NCI-H526 treated with DMSO at 0.1 percent for 48 hours (cell line): ENCODE measurements at regions not wholly inside any gene's neighbourhood (a gene's known extent, or its start where the extent isn't known, plus 50 kb on each side); places are given as distances from the start of the nearest gene placed in this dataset.

Source experiments
- DNase-seq: peaks from one replicate; lab custom pipeline; 2025; lab: John Stamatoyannopoulos, UW

- DNase-seq = no peak
These were observed 118.4 kb downstream of the CPZ start for GRCh38 chr4:8710946-8711345.

DNA sequence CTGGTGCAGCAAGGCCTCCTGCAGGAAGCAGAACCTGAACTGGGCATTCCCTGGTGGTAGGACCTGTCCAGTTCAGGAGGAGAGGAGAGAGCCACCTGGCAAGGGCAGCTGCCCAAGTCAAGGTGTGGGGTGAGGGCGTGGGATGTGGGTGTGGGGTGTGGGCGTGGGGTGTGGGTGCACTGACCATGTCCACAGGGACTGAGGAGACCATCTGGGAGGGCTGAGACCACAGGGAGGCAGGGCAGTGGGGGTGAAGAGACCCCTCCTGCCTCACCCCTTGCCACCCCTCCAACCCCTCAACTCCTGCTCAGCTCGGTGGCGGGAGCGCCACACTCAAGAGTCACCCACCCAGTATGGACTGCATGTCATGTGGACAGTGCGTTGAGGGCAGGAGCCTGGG is 117.9 kb downstream of the CPZ start:
- no peak for DNase-seq

DNA sequence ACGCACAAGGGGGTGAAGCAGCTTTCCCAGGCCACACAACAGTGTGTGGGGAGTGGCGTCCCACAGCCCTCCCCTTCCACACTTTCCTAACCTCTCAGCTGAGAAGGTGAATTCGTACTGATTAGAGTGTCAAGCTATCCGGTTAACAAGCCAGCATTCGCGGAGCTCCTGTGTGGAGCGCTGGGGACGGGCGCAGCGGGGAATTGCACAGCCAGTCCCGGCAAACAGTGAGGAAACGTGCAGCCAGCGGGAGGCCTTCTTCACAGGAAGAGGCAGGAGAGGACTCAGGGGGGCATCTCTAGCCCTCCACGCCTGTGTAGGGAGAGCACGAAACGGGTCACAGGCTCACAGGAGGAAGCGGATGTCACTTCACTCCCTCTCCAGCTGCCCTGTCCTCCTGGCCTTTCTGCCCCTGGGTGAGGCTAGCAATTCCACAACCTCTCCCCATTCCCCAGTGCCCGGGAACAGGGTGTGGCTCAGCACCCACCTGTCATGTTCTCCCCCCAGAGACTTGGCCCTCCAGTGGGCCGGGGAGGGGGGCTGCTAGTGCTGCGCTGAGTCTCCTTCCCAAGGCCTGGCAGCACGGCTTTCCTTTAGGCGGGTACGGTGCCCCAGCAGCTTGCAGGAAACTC is 117.3 kb downstream of the CPZ start:
- DNase-seq = no peak

DNA sequence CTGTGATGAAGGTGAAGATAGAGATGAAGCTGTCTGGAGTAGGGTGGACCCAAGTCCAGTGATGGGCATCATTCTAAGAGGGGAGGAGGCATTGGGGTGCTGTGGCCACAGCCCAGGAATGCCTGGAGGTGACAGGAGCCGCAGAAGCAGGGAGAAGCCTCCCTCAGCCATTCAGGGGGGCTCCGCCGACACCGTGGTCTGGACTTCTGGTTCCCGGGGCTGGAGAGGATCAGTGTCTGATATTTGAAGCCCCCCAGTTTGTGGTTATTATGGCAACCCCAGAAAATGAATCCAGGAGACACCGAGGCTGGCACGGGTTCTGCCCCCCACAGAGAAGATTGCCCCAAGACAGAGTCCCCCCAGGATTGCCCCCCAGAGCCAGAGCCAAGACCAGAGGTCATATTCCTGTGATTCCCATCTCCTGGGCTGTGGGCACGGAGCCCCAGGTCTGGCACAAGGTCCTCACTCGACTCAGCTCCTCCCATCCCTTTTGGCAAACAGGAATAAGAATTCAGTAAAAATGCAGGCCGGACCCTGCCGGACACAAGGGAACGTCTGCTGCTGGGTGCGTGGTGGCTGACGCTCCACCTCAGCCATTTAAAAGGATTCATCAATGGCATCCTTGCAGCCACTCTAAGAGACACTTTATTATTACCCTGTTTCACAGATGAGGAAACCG is 116.6 kb downstream of the CPZ start:
- DNase-seq = no peak

- no peak for DNase-seq
These were observed 115.9 kb downstream of the CPZ start for GRCh38 chr4:8708401-8709021.

DNA sequence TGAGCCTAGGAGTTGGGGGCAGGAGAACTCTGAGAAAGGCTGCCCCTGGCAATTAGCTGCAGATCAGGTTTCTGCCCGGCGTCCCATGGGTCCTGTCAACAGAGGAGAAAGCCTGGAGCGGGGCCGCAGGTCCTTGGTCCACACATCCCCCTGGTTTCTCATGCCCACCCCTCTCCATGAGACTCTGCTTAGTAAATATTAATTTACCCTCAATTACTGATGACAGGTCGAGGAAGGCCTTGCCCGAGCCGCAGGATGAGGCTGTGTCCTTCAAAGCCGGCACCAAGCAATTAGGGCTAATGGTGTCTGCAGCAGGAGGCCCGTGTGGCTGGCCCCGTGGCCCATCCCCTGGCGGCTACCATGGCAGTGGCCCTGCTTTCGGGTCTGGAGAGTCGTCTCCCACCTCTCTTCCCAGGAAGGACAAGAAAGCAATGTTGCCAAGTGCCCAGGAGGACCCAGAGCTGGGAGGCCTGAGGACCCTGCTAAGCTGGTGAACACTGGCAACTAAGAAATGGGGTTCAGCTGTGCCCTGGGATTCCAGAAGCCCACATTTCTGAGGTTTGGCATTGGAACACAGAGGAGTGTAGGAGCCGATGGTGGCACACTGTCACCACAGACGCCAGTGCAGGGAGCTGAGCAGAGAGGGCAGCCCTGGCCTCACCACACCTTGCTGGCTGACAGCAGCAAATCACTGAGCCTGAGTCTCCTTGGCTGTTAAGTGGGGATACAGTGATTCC is 114.6 kb downstream of the CPZ start:
- DNase-seq = no peak

DNA sequence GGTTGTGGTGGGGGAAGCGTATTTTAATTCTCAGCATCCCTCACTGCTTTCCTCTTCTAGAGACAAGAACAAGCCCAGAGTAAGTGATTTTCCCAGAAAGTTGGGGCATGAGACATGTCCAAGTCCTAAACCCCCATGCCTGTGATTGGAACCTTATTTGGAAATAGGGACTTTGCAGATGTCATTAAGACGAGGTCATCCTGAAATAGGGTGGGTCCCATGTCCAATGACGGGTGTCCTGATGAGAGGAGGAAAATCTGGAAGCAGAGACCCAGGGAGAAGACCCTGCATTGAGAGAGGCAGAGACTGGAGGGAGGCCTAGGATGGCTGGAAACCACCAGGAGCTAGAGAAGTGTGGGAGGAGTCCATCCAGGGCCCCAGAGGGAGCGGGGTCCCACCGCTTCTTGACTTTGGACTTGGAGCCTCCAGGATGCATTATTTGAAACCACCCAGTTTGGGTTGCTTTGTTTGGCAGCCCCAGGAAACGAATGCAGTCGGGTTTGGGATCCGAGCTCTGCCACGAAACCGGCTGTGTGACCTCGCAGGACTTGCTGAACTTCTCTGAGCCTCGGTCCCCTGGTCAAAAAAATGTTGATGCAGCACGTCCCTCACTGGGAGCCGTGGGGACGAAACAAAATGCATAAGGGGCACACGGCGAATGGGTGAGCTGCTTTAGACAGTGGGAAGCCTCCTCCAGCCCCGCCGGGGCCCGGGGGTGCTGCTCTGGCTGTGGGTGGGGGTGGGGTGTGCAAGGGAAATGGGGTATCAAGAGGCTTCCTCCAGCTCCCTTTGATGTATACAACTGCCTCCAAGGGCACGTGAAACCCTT is 113.9 kb downstream of the CPZ start:
- DNase-seq = no peak

- DNase-seq = no peak
These were observed 112.9 kb downstream of the CPZ start for GRCh38 chr4:8705161-8706145.

DNA sequence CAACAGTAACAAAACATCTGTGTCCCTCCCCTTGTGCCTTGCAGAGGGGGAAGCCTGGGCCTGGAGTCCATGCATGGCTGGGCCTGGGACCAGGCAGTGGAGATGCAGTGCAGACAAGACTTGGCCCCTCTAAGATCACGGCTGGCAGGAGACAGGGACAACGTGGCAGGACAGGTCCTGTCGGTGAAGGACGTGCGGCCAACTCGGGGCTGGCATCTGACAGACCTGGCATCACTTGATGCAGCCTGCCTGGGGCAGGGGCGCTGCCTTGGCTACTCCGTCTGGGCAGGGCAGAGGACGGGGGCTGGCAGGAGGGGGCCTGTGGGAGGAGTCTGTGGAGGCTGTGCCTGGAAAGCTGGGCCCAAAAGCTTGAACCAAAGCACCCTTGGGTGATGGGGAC is 112.1 kb downstream of the CPZ start:
- DNase-seq = no peak

DNA sequence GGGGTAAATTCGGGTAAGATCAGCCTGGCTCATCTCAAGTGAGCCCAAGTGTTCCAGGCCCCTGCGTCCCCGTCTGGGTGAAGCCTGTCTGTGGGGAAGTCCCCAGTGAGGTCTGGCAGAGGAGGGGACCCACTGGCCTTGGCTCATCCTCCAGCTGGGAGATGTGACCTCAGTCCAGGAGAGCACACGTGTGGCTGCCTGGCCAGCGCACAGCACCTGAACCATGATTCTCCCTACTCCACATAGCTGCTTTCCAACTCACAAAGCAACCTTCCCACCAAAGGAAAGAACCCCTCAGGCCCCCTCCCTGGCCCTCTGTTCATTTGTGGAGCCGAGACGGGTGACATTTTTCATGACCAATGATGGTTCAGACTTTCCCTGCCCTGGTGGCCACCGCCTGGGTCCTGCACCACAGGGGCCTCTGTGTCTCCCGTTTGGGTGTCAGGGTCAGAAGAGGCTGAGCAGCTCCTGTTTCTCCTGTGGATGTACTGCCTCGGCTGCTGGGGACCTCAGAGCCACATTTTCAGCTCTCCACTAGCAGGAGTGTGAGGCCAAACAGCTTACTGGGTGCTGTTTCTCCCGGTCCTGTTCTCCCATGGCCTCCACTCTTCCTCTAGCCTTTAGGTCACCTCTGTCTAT is 111.4 kb downstream of the CPZ start:
- DNase-seq = no peak

- no peak for DNase-seq
These were observed 110.8 kb downstream of the CPZ start for GRCh38 chr4:8703401-8703696.

GRCh38 chr4:8702516-8703400 is 110.2 kb downstream of the CPZ start:
- DNase-seq = no peak

- DNase-seq = no peak
These were observed 109.5 kb downstream of the CPZ start for GRCh38 chr4:8702020-8702495.

- DNase-seq = no peak
These were observed 108.8 kb downstream of the CPZ start for GRCh38 chr4:8701126-8702019.

DNA sequence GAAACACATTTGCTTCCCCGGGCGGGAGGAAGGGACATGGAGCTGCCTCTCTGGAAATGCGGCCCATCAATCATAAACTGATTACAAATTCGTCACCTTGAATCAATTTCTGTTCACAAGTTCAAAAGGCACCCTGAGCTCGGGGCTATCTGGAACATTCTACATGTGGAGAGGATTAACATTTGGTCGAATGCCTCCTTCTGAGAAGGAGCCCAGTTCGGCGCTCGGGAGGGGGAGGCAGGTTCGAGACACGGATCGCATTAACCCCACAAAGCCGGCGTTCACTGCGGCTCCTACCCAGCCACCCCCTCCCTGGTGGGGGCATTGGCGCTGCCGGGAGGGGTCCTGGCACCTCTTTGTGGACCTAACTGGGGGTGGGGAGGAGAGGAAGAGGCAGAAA is 108.0 kb downstream of the CPZ start:
- no peak for DNase-seq

DNA sequence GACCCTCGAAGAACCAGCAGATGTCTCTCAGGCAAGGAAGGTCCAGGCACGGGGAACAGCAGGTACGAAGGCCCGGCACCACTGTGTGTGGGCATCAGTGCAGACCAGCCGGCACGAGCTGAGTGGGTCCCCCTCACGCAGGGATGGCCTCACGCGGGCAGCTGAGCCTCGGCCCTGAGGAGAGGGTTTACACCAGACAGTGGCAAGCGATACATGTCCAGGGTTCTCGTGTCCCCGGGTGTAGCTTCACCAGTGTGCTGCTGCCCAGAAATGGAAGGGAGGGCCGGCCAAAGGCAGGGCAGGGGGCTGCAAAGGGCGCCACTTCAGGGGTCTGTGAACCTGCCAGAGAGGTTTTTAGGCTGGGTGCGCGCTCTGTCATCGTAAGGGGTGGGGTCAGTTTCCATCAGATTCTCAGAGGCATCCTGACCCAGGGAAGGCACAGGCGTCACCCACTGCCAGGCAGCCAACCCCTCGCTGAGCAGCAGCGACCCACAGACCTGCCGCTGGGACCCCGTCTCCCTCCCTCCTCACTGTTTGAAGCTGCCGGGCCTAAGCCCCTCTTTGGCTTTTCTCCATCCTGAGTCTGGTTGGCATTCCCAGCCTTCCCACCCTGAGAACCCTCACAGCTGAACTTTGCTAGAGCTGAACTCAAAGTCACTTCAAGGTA is 107.0 kb downstream of the CPZ start:
- DNase-seq = no peak

DNA sequence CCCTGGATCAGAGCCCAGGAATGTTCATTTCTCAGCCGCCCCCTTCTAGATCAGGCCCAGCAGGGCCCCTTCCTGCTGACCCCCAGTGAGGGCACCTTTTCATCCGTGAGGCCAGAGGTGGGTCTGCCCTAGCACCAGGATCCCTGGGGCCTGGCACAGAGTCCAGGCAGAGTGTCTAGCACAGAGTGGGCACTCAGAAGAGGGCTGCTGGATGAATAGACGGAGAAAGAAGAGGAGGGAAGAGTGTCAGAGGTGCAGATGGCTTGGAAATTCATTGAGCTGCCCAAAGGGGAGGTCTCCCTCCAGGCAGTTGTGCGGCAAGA is 106.5 kb downstream of the CPZ start:
- no peak for DNase-seq
